Nephron (organoid): ENCODE measurements at regions not wholly inside any gene's neighbourhood (a gene's known extent, or its start where the extent isn't known, plus 50 kb on each side); places are given as distances from the start of the nearest gene placed in this dataset.
A peak's percentile ranks its signal among the peaks of the same experiment; 100 is the strongest.

Experiments
- H3K27ac Mint-ChIP-seq, 3 experiments: 2 replicates each; pipeline ENCODE4 v1.8.0; 2020; ENCODE audit warnings: mixed read lengths in 3 of 3, mild to moderate bottlenecking in 2 of 3, moderate library complexity in 1 of 3
- H3K27me3 Mint-ChIP-seq: 2 replicates; pipeline ENCODE4 v1.8.0; 2021; ENCODE audit warnings: low read depth, mild to moderate bottlenecking, moderate library complexity, mixed read lengths
- H3K36me3 Mint-ChIP-seq: 2 replicates; pipeline ENCODE4 v1.8.0; 2020; ENCODE audit warnings: low read depth, mixed read lengths
- H3K4me1 Mint-ChIP-seq: 2 replicates; pipeline ENCODE4 v1.8.0; 2020; ENCODE audit warnings: mixed read lengths
- H3K4me3 Mint-ChIP-seq, 3 experiments: 2 replicates each; pipeline ENCODE4 v1.8.0; 2020; ENCODE audit warnings: mild to moderate bottlenecking in 3 of 3, mixed read lengths in 3 of 3, moderate library complexity in 2 of 3
- H3K9me3 Mint-ChIP-seq: 2 replicates; pipeline ENCODE4 v1.8.0; 2020; ENCODE audit warnings: mixed read lengths
- CTCF ChIP-seq, 3 experiments: fragments of 200-600 bp; sonication (generic); IDR thresholded peaks; one replicate each; pipeline ENCODE4 v1.5.0; 2021; ENCODE audit warnings: antibody characterized with exemption in 3 of 3; ENCODE audit not compliant: unreplicated experiment in 3 of 3

GRCh38 chr2:5818961-5819600 is 126.9 kb downstream of the SOX11 start:
- TF ChIP-seq CTCF (IDR thresholded peaks at IDR 0.05; ENCODE audit: unreplicated experiment in 3 of 3) = no peak
- Mint-ChIP-seq H3K4me1 (no peaks in the 10 kb centered on the region), H3K27me3 (peaks cover 3% of the 10 kb centered on the region), H3K36me3 (no peaks in the 10 kb centered on the region), H3K27ac (no peak overlapping the region), H3K4me3 (no peak overlapping the region), H3K9me3 (peaks cover 6% of the 10 kb centered on the region)

GRCh38 chr2:5824126-5824525 is 131.9 kb downstream of the SOX11 start:
- Mint-ChIP-seq H3K36me3 (peaks cover 6% of the 10 kb centered on the region), H3K4me3 (no peak overlapping the region), H3K9me3 (peaks cover 21% of the 10 kb centered on the region), H3K27me3 (no peaks in the 10 kb centered on the region), H3K4me1 (peaks cover 18% of the 10 kb centered on the region), H3K27ac (no peak overlapping the region)
- TF ChIP-seq CTCF (IDR thresholded peaks at IDR 0.05; ENCODE audit: unreplicated experiment in 3 of 3) = no peak

DNA sequence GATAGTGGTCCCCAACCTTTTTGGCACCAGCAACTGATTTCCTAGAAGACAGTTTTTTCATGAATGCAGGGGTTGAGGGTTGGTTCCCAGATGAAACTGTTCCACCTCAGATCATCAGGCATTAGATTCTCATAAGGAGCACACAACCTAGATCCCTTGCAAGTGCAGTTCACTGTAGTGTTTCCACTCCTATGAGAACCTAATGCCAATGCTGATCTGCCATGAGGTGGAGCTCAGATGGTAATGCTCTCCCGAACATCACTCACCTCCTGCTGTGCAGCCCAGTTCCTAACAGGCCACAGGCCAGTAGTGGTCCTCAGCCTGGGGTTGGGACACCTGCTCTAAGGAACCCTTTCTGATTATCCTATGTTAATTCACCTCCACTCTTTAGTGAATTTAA is 133.5 kb downstream of the SOX11 start:
- Mint-ChIP-seq H3K27ac (no peak overlapping the region), H3K4me1 (peaks cover 18% of the 10 kb centered on the region), H3K9me3 (peaks cover 21% of the 10 kb centered on the region), H3K27me3 (no peaks in the 10 kb centered on the region), H3K36me3 (peaks cover 6% of the 10 kb centered on the region), H3K4me3 (no peak overlapping the region)
- TF ChIP-seq CTCF (IDR thresholded peaks at IDR 0.05; ENCODE audit: unreplicated experiment in 3 of 3) = no peak

- Mint-ChIP-seq H3K4me1 (peaks cover 18% of the 10 kb centered on the region), H3K4me3 (no peak overlapping the region), H3K27me3 (no peaks in the 10 kb centered on the region), H3K9me3 (peaks cover 21% of the 10 kb centered on the region), H3K27ac (no peak overlapping the region), H3K36me3 (peaks cover 6% of the 10 kb centered on the region)
- no peak for TF ChIP-seq CTCF (IDR thresholded peaks at IDR 0.05; ENCODE audit: unreplicated experiment in 3 of 3)
Observed at GRCh38 chr2:5826979-5827655, 134.9 kb downstream of the SOX11 start.

DNA sequence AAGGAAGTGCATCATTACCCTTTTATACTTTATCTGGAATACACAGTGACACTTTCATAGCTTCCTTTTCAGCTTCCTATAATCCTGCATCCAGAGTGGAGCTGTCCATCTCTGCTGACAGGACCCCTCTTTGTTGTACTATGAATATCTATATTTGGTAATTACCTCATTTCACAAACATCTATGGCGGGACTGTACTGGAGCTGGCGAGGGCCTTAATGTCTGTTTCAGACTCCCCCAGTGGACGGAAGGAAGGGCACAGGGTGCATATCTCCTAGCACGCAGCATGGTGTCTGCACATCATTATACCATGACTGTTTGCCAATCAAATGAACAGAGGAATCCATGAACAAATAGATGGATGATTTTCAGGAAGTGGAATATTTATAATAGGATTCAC is 142.3 kb downstream of the SOX11 start:
- Mint-ChIP-seq H3K9me3 (no peaks in the 10 kb centered on the region), H3K4me1 (no peaks in the 10 kb centered on the region), H3K27ac (no peak overlapping the region), H3K36me3 (no peaks in the 10 kb centered on the region), H3K27me3 (no peaks in the 10 kb centered on the region), H3K4me3 (no peak overlapping the region)
- TF ChIP-seq CTCF (IDR thresholded peaks at IDR 0.05; ENCODE audit: unreplicated experiment in 3 of 3) = no peak

- H3K27ac Mint-ChIP-seq = no peak overlapping the region
- TF ChIP-seq CTCF (IDR thresholded peaks at IDR 0.05; ENCODE audit: unreplicated experiment in 3 of 3) = no peak
- H3K4me1 Mint-ChIP-seq = no peaks in the 10 kb centered on the region
- no peaks in the 10 kb centered on the region for H3K36me3 Mint-ChIP-seq
- no peaks in the 10 kb centered on the region for H3K9me3 Mint-ChIP-seq
- peak overlapping the region in 1 of 3 experiments; percentile 5 for H3K4me3 Mint-ChIP-seq
- peaks cover 12% of the 10 kb centered on the region for H3K27me3 Mint-ChIP-seq
Observed at GRCh38 chr2:5839550-5839949, 147.4 kb downstream of the SOX11 start.
